ENCODE measurements at regions not wholly inside any gene's neighbourhood (a gene's known extent, or its start where the extent isn't known, plus 50 kb on each side); places are given as distances from the start of the nearest gene placed in this dataset.

DNA sequence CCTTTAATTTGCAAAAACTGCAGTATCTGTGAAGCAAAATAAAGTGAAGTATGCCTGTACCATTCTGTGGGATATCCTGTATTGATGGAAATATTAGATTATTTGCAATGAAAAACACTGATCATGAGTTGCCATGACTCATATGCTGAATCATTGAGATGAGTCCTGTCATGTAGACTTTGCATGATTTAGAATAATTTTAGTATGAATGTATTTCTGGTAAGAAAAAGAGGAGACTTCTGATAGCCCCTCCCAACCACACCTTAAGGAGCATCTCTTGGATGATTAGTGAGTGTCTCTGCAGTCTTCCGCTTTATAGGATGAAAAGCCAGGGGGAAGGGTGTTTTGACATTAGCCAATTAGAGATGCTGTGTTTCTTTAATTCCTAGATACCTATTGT, 55.2 kb upstream of the PTGS2 start:
- no peak for DNase-seq

DNA sequence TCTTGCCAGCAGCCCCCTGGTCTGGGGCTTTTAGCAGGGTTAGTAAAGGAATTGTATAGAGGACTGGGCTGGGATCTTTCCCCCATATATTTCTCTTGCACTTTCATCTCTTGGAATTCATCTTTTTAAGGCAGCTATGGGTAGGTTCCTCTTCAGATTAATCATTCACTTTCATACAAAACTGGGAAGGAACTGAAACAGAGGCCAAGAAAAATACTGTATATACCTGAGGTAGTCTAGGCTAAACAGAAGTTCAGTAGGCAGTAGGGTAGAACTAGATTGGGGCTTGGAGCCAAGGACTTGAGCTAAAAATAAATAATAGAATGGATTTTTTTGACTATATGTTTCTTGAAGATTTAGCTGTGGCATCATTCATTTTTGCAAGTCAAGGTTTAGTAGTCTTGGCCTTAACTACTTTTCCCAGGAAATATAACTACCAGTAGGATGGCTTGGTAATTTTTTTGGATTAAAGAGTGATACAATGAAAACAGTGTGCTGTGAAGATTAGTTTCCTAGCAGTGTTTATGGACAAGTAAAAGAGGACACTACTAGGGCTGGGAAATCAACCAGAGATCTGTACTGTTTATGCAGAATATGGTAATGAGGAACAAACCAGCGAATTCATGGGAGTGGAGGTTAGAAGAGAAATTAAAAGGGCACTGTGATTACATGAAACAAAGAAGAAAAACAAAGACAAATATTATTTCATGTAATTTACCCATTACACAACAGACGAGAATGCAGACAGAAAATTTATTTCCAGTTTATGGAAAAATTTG, 50.9 kb upstream of the PTGS2 start:
- DNase-seq = no peak
